SK-N-SH treated with all-trans-retinoic acid at 6 μM for 48 hours (cell line): ENCODE measurements at regions not wholly inside any gene's neighbourhood (a gene's known extent, or its start where the extent isn't known, plus 50 kb on each side); places are given as distances from the start of the nearest gene placed in this dataset.

Source experiments
- ESRRG ChIP-seq: fragments of 250-450 bp; sonication (Bioruptor Pico); IDR thresholded peaks from 2 replicates; pipeline ENCODE4 v1.6.1; 2021; ENCODE audit warnings: mild to moderate bottlenecking
- ZFP30 ChIP-seq: fragments of 450-650 bp; formaldehyde crosslinking; IDR thresholded peaks from 2 replicates; pipeline ENCODE4 v1.5.0; 2022; ENCODE audit warnings: mild to moderate bottlenecking, moderate library complexity
- TF ChIP-seq, protein P1 (sequence below): fragments of 250-450 bp; sonication (Bioruptor Pico); IDR thresholded peaks from 2 replicates; pipeline ENCODE4 v1.5.1; 2020; ENCODE audit warnings: low read depth, mild to moderate bottlenecking, moderate library complexity
- TF ChIP-seq, protein P2 (sequence below): fragments of 250-450 bp; sonication (Bioruptor Pico); IDR thresholded peaks from 2 replicates; pipeline ENCODE4 v1.5.0; 2020; ENCODE audit warnings: mild to moderate bottlenecking, moderate library complexity

DNA sequence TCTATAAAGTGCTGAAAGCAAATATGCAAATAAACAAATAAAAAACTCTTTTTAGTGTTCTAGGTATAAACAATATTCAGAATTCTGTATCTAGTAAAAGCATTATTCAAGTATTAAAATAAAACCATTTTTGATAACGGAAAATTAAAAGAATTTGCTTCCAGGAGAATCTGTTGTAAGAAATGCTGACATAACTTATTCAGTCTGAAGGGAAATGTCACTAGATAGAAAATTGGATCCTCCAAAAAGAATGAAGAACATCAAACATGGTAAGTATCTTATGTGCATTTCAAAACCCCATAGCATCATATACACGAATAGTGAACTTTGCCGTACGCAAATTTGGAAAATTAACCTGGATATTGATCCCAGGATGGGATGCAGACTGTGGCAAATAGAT lies 506.7 kb downstream of the GLRX3 start:
- TF ChIP-seq ZFP30 (CRISPR knock-in tag), result no peak
- TF ChIP-seq, protein P1, sequence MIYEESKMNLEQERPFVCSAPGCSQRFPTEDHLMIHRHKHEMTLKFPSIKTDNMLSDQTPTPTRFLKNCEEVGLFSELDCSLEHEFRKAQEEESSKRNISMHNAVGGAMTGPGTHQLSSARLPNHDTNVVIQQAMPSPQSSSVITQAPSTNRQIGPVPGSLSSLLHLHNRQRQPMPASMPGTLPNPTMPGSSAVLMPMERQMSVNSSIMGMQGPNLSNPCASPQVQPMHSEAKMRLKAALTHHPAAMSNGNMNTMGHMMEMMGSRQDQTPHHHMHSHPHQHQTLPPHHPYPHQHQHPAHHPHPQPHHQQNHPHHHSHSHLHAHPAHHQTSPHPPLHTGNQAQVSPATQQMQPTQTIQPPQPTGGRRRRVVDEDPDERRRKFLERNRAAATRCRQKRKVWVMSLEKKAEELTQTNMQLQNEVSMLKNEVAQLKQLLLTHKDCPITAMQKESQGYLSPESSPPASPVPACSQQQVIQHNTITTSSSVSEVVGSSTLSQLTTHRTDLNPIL, result no peak
- TF ChIP-seq, protein P2, sequence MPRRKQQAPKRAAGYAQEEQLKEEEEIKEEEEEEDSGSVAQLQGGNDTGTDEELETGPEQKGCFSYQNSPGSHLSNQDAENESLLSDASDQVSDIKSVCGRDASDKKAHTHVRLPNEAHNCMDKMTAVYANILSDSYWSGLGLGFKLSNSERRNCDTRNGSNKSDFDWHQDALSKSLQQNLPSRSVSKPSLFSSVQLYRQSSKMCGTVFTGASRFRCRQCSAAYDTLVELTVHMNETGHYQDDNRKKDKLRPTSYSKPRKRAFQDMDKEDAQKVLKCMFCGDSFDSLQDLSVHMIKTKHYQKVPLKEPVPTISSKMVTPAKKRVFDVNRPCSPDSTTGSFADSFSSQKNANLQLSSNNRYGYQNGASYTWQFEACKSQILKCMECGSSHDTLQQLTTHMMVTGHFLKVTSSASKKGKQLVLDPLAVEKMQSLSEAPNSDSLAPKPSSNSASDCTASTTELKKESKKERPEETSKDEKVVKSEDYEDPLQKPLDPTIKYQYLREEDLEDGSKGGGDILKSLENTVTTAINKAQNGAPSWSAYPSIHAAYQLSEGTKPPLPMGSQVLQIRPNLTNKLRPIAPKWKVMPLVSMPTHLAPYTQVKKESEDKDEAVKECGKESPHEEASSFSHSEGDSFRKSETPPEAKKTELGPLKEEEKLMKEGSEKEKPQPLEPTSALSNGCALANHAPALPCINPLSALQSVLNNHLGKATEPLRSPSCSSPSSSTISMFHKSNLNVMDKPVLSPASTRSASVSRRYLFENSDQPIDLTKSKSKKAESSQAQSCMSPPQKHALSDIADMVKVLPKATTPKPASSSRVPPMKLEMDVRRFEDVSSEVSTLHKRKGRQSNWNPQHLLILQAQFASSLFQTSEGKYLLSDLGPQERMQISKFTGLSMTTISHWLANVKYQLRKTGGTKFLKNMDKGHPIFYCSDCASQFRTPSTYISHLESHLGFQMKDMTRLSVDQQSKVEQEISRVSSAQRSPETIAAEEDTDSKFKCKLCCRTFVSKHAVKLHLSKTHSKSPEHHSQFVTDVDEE (CRISPR knock-in tag), result no peak
- TF ChIP-seq ESRRG (CRISPR knock-in tag), result no peak
